Gastrocnemius medialis (tissue), 4 donors: ENCODE measurements at regions not wholly inside any gene's neighbourhood (a gene's known extent, or its start where the extent isn't known, plus 50 kb on each side); places are given as distances from the start of the nearest gene placed in this dataset.

Source experiments
- CTCF ChIP-seq, 5 experiments: fragments of 450-650 bp in 3 of 5; fragments of 200-600 bp in 2 of 5; sonication (generic) in 2 of 5; IDR thresholded peaks in 4 of 5; conservative IDR thresholded peaks in 1 of 5; 1 replicate in 4 of 5; 2 replicates in 1 of 5; pipeline ENCODE4 v1.5.1; 2016 to 2019; ENCODE audit warnings: antibody characterized with exemption in 5 of 5, mild to moderate bottlenecking in 3 of 5, moderate library complexity in 3 of 5
- POLR2A ChIP-seq, 2 donors: fragments of 450-650 bp; IDR thresholded peaks; one replicate each; pipeline ENCODE4 v1.6.1; 2017; ENCODE audit warnings: antibody characterized with exemption in 2 of 2, mild to moderate bottlenecking in 2 of 2, moderate library complexity in 2 of 2

- TF ChIP-seq CTCF (IDR thresholded peaks at IDR 0.05 in 4 of 5, conservative IDR thresholded peaks at IDR 0.05 in 1 of 5) (no peak), POLR2A (IDR thresholded peaks at IDR 0.05) (no peak)
These were observed 771.7 kb downstream of the EPHA7 start for GRCh38 chr6:92647630-92648029.
